Naive thymus-derived CD4-positive, alpha-beta T cell (primary cell): ENCODE measurements at regions not wholly inside any gene's neighbourhood (a gene's known extent, or its start where the extent isn't known, plus 50 kb on each side); places are given as distances from the start of the nearest gene placed in this dataset.

Source experiments
- ATAC-seq: fragments of 150-1000 bp; cut with Tn5 transposase; 2 replicates; pipeline ENCODE4 v1.10.0; 2021; ENCODE audit warnings: mild to moderate bottlenecking, moderate library complexity
- CTCF ChIA-PET: fragments of 350-600 bp; sonication (Branson Sonifier 250); formaldehyde crosslinking; loops from one replicate; lab custom pipeline; 2021; ENCODE audit warnings: antibody characterized with exemption; lab: Charles Lee
- POLR2A ChIA-PET: fragments of 350-600 bp; sonication (Branson Sonifier 250); formaldehyde crosslinking; loops from one replicate; lab custom pipeline; 2021; ENCODE audit warnings: antibody characterized with exemption, inconsistent platforms; lab: Charles Lee
- DNase-seq, 9 donors: peaks; one replicate each; pipeline versions ENCODE4 v3.0.0 to v3.0.0-alpha.2; 2020 to 2022; ENCODE audit warnings: mixed read lengths in 1 of 9
- H3K27ac ChIP-seq: one replicate; pipeline ENCODE4 v1.7.0; 2013; ENCODE audit warnings: mild to moderate bottlenecking, low read depth, low read length, moderate library complexity
- H3K27me3 ChIP-seq, 2 donors: one replicate each; pipeline ENCODE4 v1.7.0; 2013; ENCODE audit warnings: low read length in 2 of 2, mild to moderate bottlenecking in 2 of 2, moderate library complexity in 2 of 2; ENCODE audit not compliant: control insufficient read depth in 2 of 2, insufficient read depth in 2 of 2
- H3K36me3 ChIP-seq, 3 experiments: 1 replicate in 2 of 3; 2 replicates in 1 of 3; pipeline ENCODE4 v1.7.0; 2013; ENCODE audit warnings: low read length in 3 of 3, mild to moderate bottlenecking in 3 of 3, moderate library complexity in 1 of 3; ENCODE audit not compliant: insufficient read depth in 3 of 3, control insufficient read depth in 2 of 3
- H3K4me1 ChIP-seq, 2 donors: one replicate each; pipeline ENCODE4 v1.7.0; 2013; ENCODE audit warnings: low read length in 2 of 2, mild to moderate bottlenecking in 2 of 2, moderate library complexity in 1 of 2; ENCODE audit not compliant: control insufficient read depth in 2 of 2, insufficient read depth in 2 of 2
- H3K4me3 ChIP-seq: 2 replicates; pipeline ENCODE4 v1.7.0; 2013; ENCODE audit warnings: mild to moderate bottlenecking, low read length
- H3K9me3 ChIP-seq, 3 experiments: 1 replicate in 2 of 3; 2 replicates in 1 of 3; pipeline ENCODE4 v1.7.0; 2013; ENCODE audit warnings: low read length in 3 of 3; ENCODE audit not compliant: control insufficient read depth in 2 of 3
- H3K27ac Mint-ChIP-seq, 9 donors: one replicate each; pipeline ENCODE4 v1.8.0; 2020 to 2022; ENCODE audit warnings: mixed read lengths in 9 of 9, mild to moderate bottlenecking in 8 of 9, moderate library complexity in 5 of 9, inconsistent platforms in 2 of 9
- H3K27me3 Mint-ChIP-seq, 5 donors: one replicate each; pipeline ENCODE4 v1.8.0; 2021 to 2022; ENCODE audit warnings: mixed read lengths in 5 of 5, mild to moderate bottlenecking in 1 of 5
- H3K36me3 Mint-ChIP-seq, 5 donors: one replicate each; pipeline ENCODE4 v1.8.0; 2020 to 2022; ENCODE audit warnings: mixed read lengths in 5 of 5, mild to moderate bottlenecking in 3 of 5, inconsistent platforms in 1 of 5
- H3K4me1 Mint-ChIP-seq, 7 donors: one replicate each; pipeline ENCODE4 v1.8.0; 2020 to 2022; ENCODE audit warnings: mixed read lengths in 7 of 7, mild to moderate bottlenecking in 3 of 7, inconsistent platforms in 1 of 7
- H3K4me3 Mint-ChIP-seq, 10 donors: one replicate each; pipeline ENCODE4 v1.8.0; 2020 to 2022; ENCODE audit warnings: mild to moderate bottlenecking in 10 of 10, mixed read lengths in 10 of 10, moderate library complexity in 6 of 10, inconsistent platforms in 2 of 10
- H3K9me3 Mint-ChIP-seq, 11 donors: one replicate each; pipeline ENCODE4 v1.8.0; 2020 to 2022; ENCODE audit warnings: mixed read lengths in 11 of 11, mild to moderate bottlenecking in 4 of 11, inconsistent platforms in 1 of 11, moderate library complexity in 1 of 11
- intact Hi-C, 2 donors: fragments of 100-400 bp; cut with micrococcal nuclease; formaldehyde crosslinking; loops; one replicate each; pipeline ENCODE4 v1.15.1; 2023

GRCh38 chr6:119902681-119903080, 553.1 kb upstream of the MAN1A1 start:
- DNase-seq, result no peak
- Histone ChIP-seq H3K27ac (no peak overlapping the region), H3K27me3 (no peaks in the 10 kb centered on the region), H3K4me3 (no peak overlapping the region), H3K36me3 (no peaks in the 10 kb centered on the region), H3K4me1 (no peaks in the 10 kb centered on the region), H3K9me3 (no peaks in the 10 kb centered on the region)
- intact Hi-C loops, result no loop called here
- Mint-ChIP-seq H3K27me3 (peaks cover 0 to 2% (median 0%) of the 10 kb centered on the region in 5 donors), H3K4me1 (peaks cover 0 to 1% (median 0%) of the 10 kb centered on the region in 7 donors), H3K9me3 (no peaks in the 10 kb centered on the region), H3K4me3 (no peak overlapping the region), H3K36me3 (no peaks in the 10 kb centered on the region), H3K27ac (no peak overlapping the region)
- ChIA-PET CTCF (no interaction called here), POLR2A (no interaction called here)
- no peak for ATAC-seq

GRCh38 chr6:119896806-119897205, 547.2 kb upstream of the MAN1A1 start:
- Histone ChIP-seq H3K4me1 (no peaks in the 10 kb centered on the region), H3K9me3 (no peaks in the 10 kb centered on the region), H3K27me3 (no peaks in the 10 kb centered on the region), H3K36me3 (no peaks in the 10 kb centered on the region), H3K27ac (no peak overlapping the region), H3K4me3 (no peak overlapping the region)
- POLR2A ChIA-PET, result no interaction called here
- ATAC-seq (no peak), DNase-seq (no peak)
- Mint-ChIP-seq H3K27ac (no peak overlapping the region), H3K4me1 (no peaks in the 10 kb centered on the region), H3K4me3 (no peak overlapping the region), H3K9me3 (no peaks in the 10 kb centered on the region), H3K36me3 (no peaks in the 10 kb centered on the region), H3K27me3 (peaks cover 0 to 4% (median 0%) of the 10 kb centered on the region in 5 donors)
- CTCF ChIA-PET, result no interaction called here
- intact Hi-C loops, result no loop called here

GRCh38 chr6:119895626-119896025, 546.1 kb upstream of the MAN1A1 start:
- Histone ChIP-seq H3K4me3 (no peak overlapping the region), H3K36me3 (no peaks in the 10 kb centered on the region), H3K27me3 (no peaks in the 10 kb centered on the region), H3K27ac (no peak overlapping the region), H3K9me3 (no peaks in the 10 kb centered on the region), H3K4me1 (no peaks in the 10 kb centered on the region)
- Mint-ChIP-seq H3K4me3 (no peak overlapping the region), H3K27ac (no peak overlapping the region), H3K9me3 (no peaks in the 10 kb centered on the region), H3K36me3 (no peaks in the 10 kb centered on the region), H3K27me3 (peaks cover 0 to 4% (median 0%) of the 10 kb centered on the region in 5 donors), H3K4me1 (no peaks in the 10 kb centered on the region)
- DNase-seq (no peak), ATAC-seq (no peak)
- POLR2A ChIA-PET, result no interaction called here
- intact Hi-C loops, result no loop called here
- CTCF ChIA-PET, result no interaction called here

- no peaks in the 10 kb centered on the region for H3K36me3 Mint-ChIP-seq
- H3K9me3 Mint-ChIP-seq, result no peaks in the 10 kb centered on the region
- Histone ChIP-seq H3K4me3 (no peak overlapping the region), H3K27me3 (no peaks in the 10 kb centered on the region), H3K27ac (no peak overlapping the region), H3K9me3 (no peaks in the 10 kb centered on the region), H3K36me3 (no peaks in the 10 kb centered on the region), H3K4me1 (no peaks in the 10 kb centered on the region)
- ChIA-PET POLR2A (no interaction called here), CTCF (no interaction called here)
- H3K27me3 Mint-ChIP-seq, result peaks cover 0 to 4% (median 0%) of the 10 kb centered on the region in 5 donors
- H3K4me3 Mint-ChIP-seq, result no peak overlapping the region
- intact Hi-C loops, result no loop called here
- H3K4me1 Mint-ChIP-seq, result no peaks in the 10 kb centered on the region
- no peak for DNase-seq
- ATAC-seq, result no peak
- H3K27ac Mint-ChIP-seq, result no peak overlapping the region
Observed at GRCh38 chr6:119894811-119895210, 545.2 kb upstream of the MAN1A1 start.

GRCh38 chr6:119891644-119892043, 542.1 kb upstream of the MAN1A1 start:
- intact Hi-C loops, result no loop called here
- no peak overlapping the region for H3K4me3 Mint-ChIP-seq

GRCh38 chr6:119891206-119891605, 541.6 kb upstream of the MAN1A1 start:
- H3K27me3 Mint-ChIP-seq, result peaks cover 0 to 4% (median 0%) of the 10 kb centered on the region in 5 donors
- CTCF ChIA-PET, result no interaction called here
- no peaks in the 10 kb centered on the region for H3K36me3 ChIP-seq
- H3K4me1 ChIP-seq, result no peaks in the 10 kb centered on the region
- H3K36me3 Mint-ChIP-seq, result no peaks in the 10 kb centered on the region
- no peaks in the 10 kb centered on the region for H3K4me1 Mint-ChIP-seq
- H3K27me3 ChIP-seq, result no peaks in the 10 kb centered on the region
- H3K4me3 Mint-ChIP-seq, result no peak overlapping the region
- POLR2A ChIA-PET, result no interaction called here
- no peak overlapping the region for H3K27ac Mint-ChIP-seq
- DNase-seq (no peak), ATAC-seq (no peak)
- intact Hi-C loops, result no loop called here
- no peak overlapping the region for H3K27ac ChIP-seq
- H3K9me3 Mint-ChIP-seq, result no peaks in the 10 kb centered on the region
- H3K9me3 ChIP-seq, result no peaks in the 10 kb centered on the region
- no peak overlapping the region for H3K4me3 ChIP-seq

More at GRCh38 chr6:119891644-119892043, 542.1 kb upstream of the MAN1A1 start:
- H3K4me1 Mint-ChIP-seq, result no peaks in the 10 kb centered on the region
- ATAC-seq, result no peak
- no peaks in the 10 kb centered on the region for H3K4me1 ChIP-seq
- H3K27me3 Mint-ChIP-seq, result peaks cover 0 to 4% (median 0%) of the 10 kb centered on the region in 5 donors
- no peak overlapping the region for H3K4me3 ChIP-seq
- no peaks in the 10 kb centered on the region for H3K9me3 Mint-ChIP-seq
- H3K27ac ChIP-seq, result no peak overlapping the region
- H3K9me3 ChIP-seq, result no peaks in the 10 kb centered on the region
- H3K36me3 Mint-ChIP-seq, result no peaks in the 10 kb centered on the region
- ChIA-PET POLR2A (no interaction called here), CTCF (no interaction called here)
- no peaks in the 10 kb centered on the region for H3K27me3 ChIP-seq
- DNase-seq, result no peak
- no peaks in the 10 kb centered on the region for H3K36me3 ChIP-seq
- H3K27ac Mint-ChIP-seq, result no peak overlapping the region

- intact Hi-C loops, result no loop called here
- Histone ChIP-seq H3K27me3 (no peaks in the 10 kb centered on the region), H3K36me3 (no peaks in the 10 kb centered on the region), H3K27ac (no peak overlapping the region), H3K4me1 (no peaks in the 10 kb centered on the region), H3K4me3 (no peak overlapping the region), H3K9me3 (no peaks in the 10 kb centered on the region)
- H3K36me3 Mint-ChIP-seq, result no peaks in the 10 kb centered on the region
- DNase-seq (no peak), ATAC-seq (no peak)
- no peaks in the 10 kb centered on the region for H3K4me1 Mint-ChIP-seq
- no peak overlapping the region for H3K27ac Mint-ChIP-seq
- CTCF ChIA-PET, result no interaction called here
- POLR2A ChIA-PET, result no interaction called here
- H3K9me3 Mint-ChIP-seq, result no peaks in the 10 kb centered on the region
- H3K27me3 Mint-ChIP-seq, result peaks cover 0 to 4% (median 0%) of the 10 kb centered on the region in 5 donors
- H3K4me3 Mint-ChIP-seq, result no peak overlapping the region
Observed at GRCh38 chr6:119890470-119890869, 540.9 kb upstream of the MAN1A1 start.
